B cell (primary cell): ENCODE measurements at regions not wholly inside any gene's neighbourhood (a gene's known extent, or its start where the extent isn't known, plus 50 kb on each side); places are given as distances from the start of the nearest gene placed in this dataset.

Experiments used
- CTCF ChIP-seq: fragments of 200-600 bp; IDR thresholded peaks from one replicate; pipeline ENCODE4 v1.8.0; 2022; ENCODE audit warnings: antibody characterized with exemption, mild to moderate bottlenecking
- EZH2 ChIP-seq: IDR thresholded peaks from 2 replicates; pipeline ENCODE4 v1.6.1; 2012; ENCODE audit warnings: borderline replicate concordance, low read depth, mild to moderate bottlenecking, moderate library complexity, low read length; ENCODE audit not compliant: insufficient read depth, poor library complexity, severe bottlenecking

- TF ChIP-seq CTCF (no peak), EZH2 (no peak)
Measured at GRCh38 chr3:13143381-13144004, 70.3 kb upstream of the IQSEC1 start.
